ENCODE measurements at regions not wholly inside any gene's neighbourhood (a gene's known extent, or its start where the extent isn't known, plus 50 kb on each side); places are given as distances from the start of the nearest gene placed in this dataset.

DNA sequence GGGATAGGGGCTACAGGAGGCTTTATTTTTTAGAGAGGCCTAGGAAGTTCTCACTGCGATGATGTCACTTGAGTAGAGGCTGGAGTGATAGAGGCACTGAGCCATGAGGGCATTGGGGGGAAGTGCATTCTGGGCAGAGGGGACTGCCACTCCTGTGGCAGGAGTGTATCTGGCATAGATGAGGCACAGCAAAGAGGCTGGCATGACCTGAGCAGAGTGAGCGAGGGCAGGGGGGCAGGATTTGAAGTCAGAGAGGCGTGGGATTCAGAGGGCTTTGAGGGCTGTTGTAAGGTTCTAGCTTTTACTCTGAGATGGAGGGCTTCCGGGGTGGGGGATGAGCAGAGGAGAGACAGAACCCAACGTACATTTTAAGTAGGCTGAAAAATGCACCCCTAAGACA lies 91.9 kb upstream of the SH3PXD2B start:
- TF ChIP-seq, protein P1, sequence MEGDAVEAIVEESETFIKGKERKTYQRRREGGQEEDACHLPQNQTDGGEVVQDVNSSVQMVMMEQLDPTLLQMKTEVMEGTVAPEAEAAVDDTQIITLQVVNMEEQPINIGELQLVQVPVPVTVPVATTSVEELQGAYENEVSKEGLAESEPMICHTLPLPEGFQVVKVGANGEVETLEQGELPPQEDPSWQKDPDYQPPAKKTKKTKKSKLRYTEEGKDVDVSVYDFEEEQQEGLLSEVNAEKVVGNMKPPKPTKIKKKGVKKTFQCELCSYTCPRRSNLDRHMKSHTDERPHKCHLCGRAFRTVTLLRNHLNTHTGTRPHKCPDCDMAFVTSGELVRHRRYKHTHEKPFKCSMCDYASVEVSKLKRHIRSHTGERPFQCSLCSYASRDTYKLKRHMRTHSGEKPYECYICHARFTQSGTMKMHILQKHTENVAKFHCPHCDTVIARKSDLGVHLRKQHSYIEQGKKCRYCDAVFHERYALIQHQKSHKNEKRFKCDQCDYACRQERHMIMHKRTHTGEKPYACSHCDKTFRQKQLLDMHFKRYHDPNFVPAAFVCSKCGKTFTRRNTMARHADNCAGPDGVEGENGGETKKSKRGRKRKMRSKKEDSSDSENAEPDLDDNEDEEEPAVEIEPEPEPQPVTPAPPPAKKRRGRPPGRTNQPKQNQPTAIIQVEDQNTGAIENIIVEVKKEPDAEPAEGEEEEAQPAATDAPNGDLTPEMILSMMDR (IDR thresholded peaks at IDR 0.05) = no peak
- TF ChIP-seq POLR2A (IDR thresholded peaks at IDR 0.05) = no peak
